Gastroesophageal sphincter (tissue), 4 donors: ENCODE measurements at regions not wholly inside any gene's neighbourhood (a gene's known extent, or its start where the extent isn't known, plus 50 kb on each side); places are given as distances from the start of the nearest gene placed in this dataset.

Experiments used
- ATAC-seq: fragments of 150-250 bp; one replicate; pipeline ENCODE4 v1.9.1; 2016; ENCODE audit warnings: mild to moderate bottlenecking, moderate library complexity
- H3K27ac ChIP-seq, 4 donors: fragments of 200-600 bp; sonication (generic) in 3 of 4; 1 replicate in 3 of 4; 2 replicates in 1 of 4; pipeline ENCODE4 v1.5.1; 2016 to 2019
- H3K27me3 ChIP-seq: fragments of 200-600 bp; sonication (generic); one replicate; pipeline ENCODE4 v1.5.1; 2019
- H3K36me3 ChIP-seq, 2 donors: fragments of 200-600 bp; sonication (generic); one replicate each; pipeline ENCODE4 v1.5.1; 2019; ENCODE audit warnings: control low read depth in 1 of 2
- H3K4me1 ChIP-seq, 3 donors: fragments of 200-600 bp; sonication (generic); 1 replicate in 2 of 3; 2 replicates in 1 of 3; pipeline ENCODE4 v1.5.1; 2016 to 2019; ENCODE audit warnings: control low read depth in 2 of 3
- H3K4me3 ChIP-seq, 2 donors: fragments of 200-600 bp; sonication (generic); one replicate each; pipeline ENCODE4 v1.5.1; 2019; ENCODE audit warnings: mild to moderate bottlenecking in 1 of 2, moderate library complexity in 1 of 2
- H3K9me3 ChIP-seq, 3 donors: fragments of 200-600 bp; sonication (generic); one replicate each; pipeline ENCODE4 v1.5.1; 2017 to 2019; ENCODE audit warnings: control low read depth in 2 of 3
- CTCF ChIP-seq, 4 experiments: fragments of 200-600 bp in 2 of 4; fragments of 450-650 bp in 2 of 4; sonication (generic) in 1 of 4; IDR thresholded peaks; one replicate each; pipeline ENCODE4 v1.5.1; 2017 to 2019; ENCODE audit warnings: antibody characterized with exemption in 4 of 4, mild to moderate bottlenecking in 2 of 4, moderate library complexity in 2 of 4
- EP300 ChIP-seq: sonication (generic); formaldehyde crosslinking; IDR thresholded peaks from one replicate; pipeline ENCODE4 v1.6.1; 2017; ENCODE audit warnings: antibody characterized with exemption, mild to moderate bottlenecking
- POLR2A ChIP-seq, 2 donors: fragments of 450-650 bp; IDR thresholded peaks; one replicate each; pipeline ENCODE4 v1.6.1; 2017; ENCODE audit warnings: antibody characterized with exemption in 2 of 2, mild to moderate bottlenecking in 2 of 2, moderate library complexity in 1 of 2
- POLR2AphosphoS5 ChIP-seq: sonication (generic); formaldehyde crosslinking; IDR thresholded peaks from one replicate; pipeline ENCODE4 v1.6.1; 2017; ENCODE audit warnings: antibody characterized with exemption
- WGBS, 2 donors: methylation state at CpG; one replicate each; pipeline ENCODE4 v1.1.5; 2018; ENCODE audit warnings: low coverage in 1 of 2; 5-methylcytosine and 5-hydroxymethylcytosine counted together

- H3K27ac ChIP-seq, result no peak overlapping the region
- H3K4me3 ChIP-seq, result no peak overlapping the region
- H3K4me1 ChIP-seq, result no peaks in the 10 kb centered on the region
- 100% methylated on average over 1 of the region's 8 CpGs for WGBS, 2 donors
- H3K9me3 ChIP-seq, result peaks cover 0 to 25% (median 0%) of the 10 kb centered on the region in 3 donors
- no peaks in the 10 kb centered on the region for H3K27me3 ChIP-seq
- peaks cover 0 to 14% of the 10 kb centered on the region in 2 donors for H3K36me3 ChIP-seq
- no peak for ATAC-seq
- no peak for TF ChIP-seq EP300
- TF ChIP-seq CTCF (IDR thresholded peaks at IDR 0.05), result no peak
Measured at GRCh38 chr11:70493891-70494290, 95.6 kb downstream of the CTTN start.

GRCh38 chr11:70494559-70495350 is 96.4 kb downstream of the CTTN start:
- Histone ChIP-seq H3K36me3 (peaks cover 0 to 14% of the 10 kb centered on the region in 2 donors), H3K27me3 (no peaks in the 10 kb centered on the region), H3K4me1 (no peaks in the 10 kb centered on the region), H3K9me3 (peaks cover 0 to 25% (median 0%) of the 10 kb centered on the region in 3 donors), H3K4me3 (no peak overlapping the region), H3K27ac (no peak overlapping the region)
- whole genome bisulfite sequencing, 2 donors, result 80% methylated on average over 1 of the region's 15 CpGs; no CpG with 5 or more reads in 1 of the 2 donors
- no peak for ATAC-seq
- TF ChIP-seq CTCF (IDR thresholded peaks at IDR 0.05) (no peak), POLR2AphosphoS5 (no peak), EP300 (no peak), POLR2A (IDR thresholded peaks at IDR 0.05) (no peak)

GRCh38 chr11:70495351-70496310 is 97.3 kb downstream of the CTTN start:
- peaks cover 0 to 18% (median 0%) of the 10 kb centered on the region in 3 donors for H3K9me3 ChIP-seq
- H3K4me3 ChIP-seq, result no peak overlapping the region
- H3K27ac ChIP-seq, result no peak overlapping the region
- no peak for ATAC-seq
- WGBS, 2 donors, result 67 to 91% methylated on average over 3 to 8 of the region's 22 CpGs
- H3K4me1 ChIP-seq, result no peaks in the 10 kb centered on the region
- TF ChIP-seq POLR2AphosphoS5 (no peak), CTCF (IDR thresholded peaks at IDR 0.05) (no peak), POLR2A (IDR thresholded peaks at IDR 0.05) (no peak), EP300 (no peak)
- H3K36me3 ChIP-seq, result peaks cover 0 to 13% of the 10 kb centered on the region in 2 donors
- no peaks in the 10 kb centered on the region for H3K27me3 ChIP-seq

GRCh38 chr11:70496591-70497535 is 98.5 kb downstream of the CTTN start:
- Histone ChIP-seq H3K27ac (no peak overlapping the region), H3K9me3 (peaks cover 0 to 6% (median 0%) of the 10 kb centered on the region in 3 donors), H3K4me3 (no peak overlapping the region), H3K4me1 (no peaks in the 10 kb centered on the region), H3K27me3 (no peaks in the 10 kb centered on the region), H3K36me3 (peaks cover 0 to 4% of the 10 kb centered on the region in 2 donors)
- TF ChIP-seq CTCF (IDR thresholded peaks at IDR 0.05) (no peak), POLR2AphosphoS5 (no peak), POLR2A (IDR thresholded peaks at IDR 0.05) (no peak), EP300 (no peak)
- no peak for ATAC-seq
- WGBS, 2 donors, result 69 to 73% methylated on average over 7 to 11 of the region's 16 CpGs
